Transverse colon (tissue), 4 donors: ENCODE measurements at regions not wholly inside any gene's neighbourhood (a gene's known extent, or its start where the extent isn't known, plus 50 kb on each side); places are given as distances from the start of the nearest gene placed in this dataset.

Source experiments
- DNase-seq: peaks from one replicate; pipeline ENCODE4 v3.0.0-alpha.2; 2019
- H3K27ac ChIP-seq, 4 donors: fragments of 200-600 bp; sonication (generic); 2 replicates each; pipeline ENCODE4 v1.5.1; 2016 to 2018; ENCODE audit warnings: inconsistent platforms in 4 of 4
- H3K27me3 ChIP-seq: fragments of 200-600 bp; sonication (generic); 2 replicates; pipeline ENCODE4 v1.5.1; 2017; ENCODE audit warnings: inconsistent platforms
- H3K36me3 ChIP-seq, 4 donors: fragments of 200-600 bp; sonication (generic); 2 replicates each; pipeline ENCODE4 v1.5.1; 2017 to 2019; ENCODE audit warnings: inconsistent platforms in 4 of 4
- H3K4me1 ChIP-seq, 4 donors: fragments of 200-600 bp; sonication (generic); 2 replicates each; pipeline ENCODE4 v1.5.1; 2017 to 2020; ENCODE audit warnings: inconsistent platforms in 4 of 4
- H3K4me3 ChIP-seq, 4 donors: fragments of 200-600 bp; sonication (generic); 1 replicate in 1 of 4; 2 replicates in 3 of 4; pipeline versions ENCODE4 v1.5.1 to v1.6.1; 2017 to 2019; ENCODE audit warnings: inconsistent platforms in 4 of 4
- H3K9me3 ChIP-seq, 2 donors: fragments of 200-600 bp; sonication (generic); 2 replicates each; pipeline ENCODE4 v1.5.1; 2017 to 2019; ENCODE audit warnings: inconsistent platforms in 2 of 2
- EP300 ChIP-seq: sonication (generic); formaldehyde crosslinking; IDR thresholded peaks from one replicate; pipeline ENCODE4 v1.6.1; 2017; ENCODE audit warnings: antibody characterized with exemption, low read depth
- POLR2A ChIP-seq: fragments of 450-650 bp; IDR thresholded peaks from one replicate; pipeline ENCODE4 v1.6.1; 2016; ENCODE audit warnings: antibody characterized with exemption, mild to moderate bottlenecking, moderate library complexity
- POLR2AphosphoS5 ChIP-seq, 3 donors: sonication (generic); formaldehyde crosslinking; IDR thresholded peaks; one replicate each; pipeline ENCODE4 v1.6.1; 2016; ENCODE audit warnings: antibody characterized with exemption in 3 of 3
- WGBS, 2 donors: methylation state at CpG; one replicate each; pipeline ENCODE4 v1.1.5; 2018; ENCODE audit warnings: low coverage in 1 of 2; 5-methylcytosine and 5-hydroxymethylcytosine counted together
- in situ Hi-C, 4 donors: fragments of 200-750 bp; cut with MboI; loops; one replicate each; pipeline versions ENCODE4 v1.15.0 to v1.15.1; 2017; ENCODE audit warnings: low sequenced_read_pairs in 3 of 4, low pct_ligation_motif_present in 1 of 4, low pct_unique_long_range_greater_than_20kb in 1 of 4
- intact Hi-C: fragments of 100-400 bp; cut with DNase I; formaldehyde crosslinking; loops from one replicate; pipeline ENCODE4 v1.15.1; 2023; ENCODE audit warnings: low total_unique reads
- TF ChIP-seq, protein P1 (sequence below), 5 experiments: fragments of 200-600 bp in 3 of 5; fragments of 450-650 bp in 2 of 5; sonication (generic) in 3 of 5; IDR thresholded peaks; 1 replicate in 2 of 5; 2 replicates in 3 of 5; pipeline ENCODE4 v1.5.1; 2016 to 2017; ENCODE audit warnings: antibody characterized with exemption in 5 of 5, inconsistent platforms in 3 of 5, mild to moderate bottlenecking in 2 of 5, moderate library complexity in 1 of 5

DNA sequence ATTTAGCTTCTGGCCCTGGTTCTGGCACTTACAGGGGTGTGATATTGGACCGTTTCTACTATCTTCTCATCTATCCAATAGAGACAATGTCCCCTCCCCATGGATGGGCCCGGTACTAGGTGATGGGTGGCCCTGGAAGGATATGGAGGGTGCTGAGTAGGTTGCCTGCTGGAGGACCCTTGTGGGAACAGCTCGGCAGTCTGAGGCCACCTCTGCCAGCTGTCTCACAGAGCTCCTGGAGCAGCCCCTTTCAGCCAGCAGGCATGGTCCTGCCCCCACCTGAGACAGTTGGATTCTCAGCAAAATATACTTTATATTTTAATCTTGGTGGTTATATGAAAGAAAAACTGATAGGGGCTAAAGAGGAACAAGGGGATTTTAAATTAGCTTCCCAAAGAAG, 101.0 kb upstream of the LMO4 start:
- H3K27me3 ChIP-seq = no peaks in the 10 kb centered on the region
- no peak for TF ChIP-seq POLR2A
- WGBS, 2 donors = 93% methylated on average over 3 of the region's 3 CpGs; no CpG with 5 or more reads in 1 of the 2 donors
- intact Hi-C loops = no loop called here
- DNase-seq = no peak
- no peak overlapping the region for H3K4me3 ChIP-seq
- H3K9me3 ChIP-seq = no peaks in the 10 kb centered on the region
- H3K4me1 ChIP-seq = peaks cover 0 to 4% (median 0%) of the 10 kb centered on the region in 4 donors
- H3K36me3 ChIP-seq = no peaks in the 10 kb centered on the region
- H3K27ac ChIP-seq = no peak overlapping the region
- in situ Hi-C loops = no loop called here

DNA sequence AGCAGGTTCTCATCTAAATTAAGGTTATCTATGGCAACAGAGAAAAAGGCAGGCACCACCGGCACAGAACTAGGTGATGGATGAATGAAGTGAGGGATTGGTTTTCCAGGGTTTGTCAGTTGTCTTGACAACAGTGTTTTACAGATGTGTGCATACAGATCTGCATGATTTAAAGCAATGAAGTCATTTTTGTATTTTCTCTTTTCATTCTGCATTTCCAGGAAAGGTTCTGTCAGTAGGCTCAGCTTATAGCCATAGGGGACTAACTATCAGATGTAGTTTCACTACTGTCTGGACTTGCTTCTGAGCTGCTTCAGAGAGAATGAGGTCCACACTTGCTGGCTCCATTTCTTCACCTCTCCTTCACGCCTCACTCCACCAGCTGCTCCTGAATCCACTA, 98.2 kb upstream of the LMO4 start:
- intact Hi-C loops = no loop called here
- DNase-seq = no peak

DNA sequence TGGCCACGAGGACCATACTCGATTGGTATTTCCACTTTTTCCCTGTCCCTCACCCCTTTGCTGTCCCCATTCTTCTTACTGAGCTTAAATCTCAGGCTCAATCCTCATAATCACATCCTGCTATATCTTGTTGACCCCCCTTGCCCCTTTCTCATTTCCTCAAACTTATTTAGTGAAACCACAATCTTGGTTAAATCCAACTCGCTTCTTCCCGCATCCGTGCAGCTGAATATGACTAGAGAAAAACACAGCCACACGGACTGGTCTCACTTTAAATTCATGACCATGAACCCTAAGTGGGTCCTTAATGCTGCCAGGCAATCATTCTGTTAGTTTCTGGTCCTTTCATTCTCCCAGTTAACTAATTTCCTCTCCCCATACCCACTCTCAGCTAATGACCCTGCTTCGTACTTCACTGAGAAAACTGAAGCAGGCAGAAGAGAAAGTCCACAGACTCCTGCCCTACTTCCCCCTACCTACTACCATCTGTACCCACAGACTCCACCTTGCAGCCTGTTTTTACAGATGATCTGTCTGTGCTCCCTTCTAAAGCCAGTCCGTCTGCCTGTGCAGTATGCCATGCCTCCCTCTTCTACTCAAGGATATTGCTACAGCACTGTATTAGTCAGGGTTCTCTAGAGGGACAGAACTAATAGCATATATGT, 96.8 kb upstream of the LMO4 start:
- Histone ChIP-seq H3K9me3 (no peaks in the 10 kb centered on the region), H3K27ac (no peak overlapping the region), H3K36me3 (no peaks in the 10 kb centered on the region), H3K27me3 (no peaks in the 10 kb centered on the region), H3K4me3 (no peak overlapping the region), H3K4me1 (no peaks in the 10 kb centered on the region)
- intact Hi-C loops (no loop called here), in situ Hi-C loops (no loop called here)
- no peak for TF ChIP-seq POLR2AphosphoS5 (IDR thresholded peaks at IDR 0.05)
- no peak for TF ChIP-seq EP300
- TF ChIP-seq, protein P1, sequence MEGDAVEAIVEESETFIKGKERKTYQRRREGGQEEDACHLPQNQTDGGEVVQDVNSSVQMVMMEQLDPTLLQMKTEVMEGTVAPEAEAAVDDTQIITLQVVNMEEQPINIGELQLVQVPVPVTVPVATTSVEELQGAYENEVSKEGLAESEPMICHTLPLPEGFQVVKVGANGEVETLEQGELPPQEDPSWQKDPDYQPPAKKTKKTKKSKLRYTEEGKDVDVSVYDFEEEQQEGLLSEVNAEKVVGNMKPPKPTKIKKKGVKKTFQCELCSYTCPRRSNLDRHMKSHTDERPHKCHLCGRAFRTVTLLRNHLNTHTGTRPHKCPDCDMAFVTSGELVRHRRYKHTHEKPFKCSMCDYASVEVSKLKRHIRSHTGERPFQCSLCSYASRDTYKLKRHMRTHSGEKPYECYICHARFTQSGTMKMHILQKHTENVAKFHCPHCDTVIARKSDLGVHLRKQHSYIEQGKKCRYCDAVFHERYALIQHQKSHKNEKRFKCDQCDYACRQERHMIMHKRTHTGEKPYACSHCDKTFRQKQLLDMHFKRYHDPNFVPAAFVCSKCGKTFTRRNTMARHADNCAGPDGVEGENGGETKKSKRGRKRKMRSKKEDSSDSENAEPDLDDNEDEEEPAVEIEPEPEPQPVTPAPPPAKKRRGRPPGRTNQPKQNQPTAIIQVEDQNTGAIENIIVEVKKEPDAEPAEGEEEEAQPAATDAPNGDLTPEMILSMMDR (IDR thresholded peaks at IDR 0.05) = no peak
- TF ChIP-seq POLR2A = no peak
- no peak for DNase-seq
- WGBS, 2 donors = 74 to 76% methylated on average over 6 to 8 of the region's 8 CpGs

More for the DNA sequence above, 98.2 kb upstream of the LMO4 start:
- H3K27me3 ChIP-seq = no peaks in the 10 kb centered on the region
- no peaks in the 10 kb centered on the region for H3K9me3 ChIP-seq
- H3K27ac ChIP-seq = no peak overlapping the region
- 91 to 100% methylated on average over 1 to 2 of the region's 2 CpGs for WGBS, 2 donors
- no peak overlapping the region for H3K4me3 ChIP-seq
- TF ChIP-seq POLR2AphosphoS5 (IDR thresholded peaks at IDR 0.05) = no peak
- no peak for TF ChIP-seq EP300
- TF ChIP-seq, protein P1 (IDR thresholded peaks at IDR 0.05) = no peak
- TF ChIP-seq POLR2A = no peak
- H3K36me3 ChIP-seq = no peaks in the 10 kb centered on the region
- in situ Hi-C loops = no loop called here
- H3K4me1 ChIP-seq = peaks cover 0 to 4% (median 0%) of the 10 kb centered on the region in 4 donors

DNA sequence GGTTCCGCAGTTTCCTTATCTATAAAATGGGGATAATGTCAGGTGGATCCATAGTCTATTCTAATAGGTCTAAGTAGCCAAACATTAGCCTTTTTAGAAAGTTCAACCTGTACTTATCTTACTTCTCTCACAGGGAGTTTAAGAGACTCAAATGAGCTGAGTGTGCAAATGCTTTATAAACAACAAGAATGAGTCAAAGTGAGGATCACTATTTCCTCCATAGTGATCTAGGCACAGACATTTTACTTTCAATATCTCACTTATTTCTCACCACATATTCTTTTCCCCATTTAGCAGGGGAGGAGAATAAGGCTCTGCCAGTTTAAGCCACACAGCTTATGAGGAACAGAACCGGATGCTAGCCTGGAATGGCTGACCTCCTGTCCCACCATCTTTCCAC, 92.1 kb upstream of the LMO4 start:
- Histone ChIP-seq H3K4me1 (no peaks in the 10 kb centered on the region), H3K36me3 (no peaks in the 10 kb centered on the region), H3K4me3 (no peak overlapping the region), H3K9me3 (no peaks in the 10 kb centered on the region), H3K27ac (no peak overlapping the region), H3K27me3 (no peaks in the 10 kb centered on the region)
- intact Hi-C loops (no loop called here), in situ Hi-C loops (no loop called here)
- no peak for DNase-seq
- TF ChIP-seq EP300 (no peak), POLR2AphosphoS5 (IDR thresholded peaks at IDR 0.05) (no peak)
- TF ChIP-seq, protein P1 (IDR thresholded peaks at IDR 0.05) = no peak
- 82 to 92% methylated on average over 2 of the region's 2 CpGs for WGBS, 2 donors
